ENCODE measurements at regions not wholly inside any gene's neighbourhood (a gene's known extent, or its start where the extent isn't known, plus 50 kb on each side); places are given as distances from the start of the nearest gene placed in this dataset.

GRCh38 chr18:24990671-24991134 lies 361.3 kb downstream of the ZNF521 start:
- Histone ChIP-seq H3K27ac (ENCODE audit: low read depth in 2 of 2, low read length in 2 of 2) (no peak overlapping the region), H3K4me1 (ENCODE audit: control insufficient read depth in 2 of 2, insufficient read depth in 2 of 2, low read length in 2 of 2) (peaks cover 0 to 7% of the 10 kb centered on the region in 2 donors), H3K36me3 (ENCODE audit: control insufficient read depth in 2 of 2, insufficient read depth in 2 of 2, low read length in 2 of 2) (no peaks in the 10 kb centered on the region), H3K4me3 (ENCODE audit: low read length in 2 of 2) (no peak overlapping the region), H3K9me3 (ENCODE audit: control insufficient read depth in 2 of 2, low read length in 2 of 2) (no peaks in the 10 kb centered on the region), H3K27me3 (ENCODE audit: control insufficient read depth in 2 of 2, insufficient read depth in 2 of 2, low read length in 2 of 2) (no peaks in the 10 kb centered on the region), H3K9ac (ENCODE audit: low read depth in 1 of 2, low read length in 2 of 2) (no peak overlapping the region)

DNA sequence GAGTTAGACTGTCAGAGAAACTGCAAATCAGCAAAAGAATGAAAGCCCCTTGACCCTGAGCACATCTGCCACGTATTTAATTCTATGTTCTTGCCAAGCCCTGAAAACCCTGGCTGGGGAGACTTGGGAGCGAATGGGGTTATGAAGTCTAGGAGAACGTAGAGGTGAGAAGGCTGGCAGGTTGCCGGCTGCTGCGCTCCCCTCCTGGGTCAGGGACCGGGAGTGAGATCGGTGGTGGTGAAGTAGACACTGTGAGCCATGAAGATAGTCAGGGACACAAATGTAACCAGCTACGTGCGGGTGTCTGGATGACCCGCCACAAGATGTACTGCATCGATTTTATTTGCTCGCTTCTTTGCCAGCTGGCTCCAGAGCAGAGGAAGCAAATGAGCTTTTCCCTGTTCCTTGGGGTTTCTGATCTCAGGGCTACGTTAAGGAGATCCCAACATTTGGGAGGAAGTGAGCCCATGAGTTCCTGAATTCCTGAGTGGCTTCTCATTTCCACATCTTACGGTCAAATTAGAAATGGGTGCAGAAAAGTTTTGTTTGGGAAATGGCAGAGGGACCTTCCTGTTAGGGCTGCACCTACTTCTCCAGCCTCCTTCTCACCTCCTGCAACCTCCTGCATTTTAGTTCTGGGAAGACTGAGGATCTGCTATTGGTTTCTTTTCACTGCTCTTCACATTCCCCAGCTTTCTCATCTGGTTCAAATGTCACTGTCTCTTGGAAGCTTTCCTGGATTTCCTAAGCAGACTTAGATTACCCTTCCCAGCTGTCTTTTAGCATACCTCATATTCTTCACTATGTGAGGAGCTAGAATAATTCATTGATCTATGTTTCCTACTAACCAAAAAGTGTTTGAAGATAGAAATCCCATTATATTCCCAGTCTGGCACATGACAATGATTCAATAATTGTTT lies 360.6 kb downstream of the ZNF521 start:
- Histone ChIP-seq H3K9me3 (ENCODE audit: control insufficient read depth in 2 of 2, low read length in 2 of 2) (no peaks in the 10 kb centered on the region), H3K27ac (ENCODE audit: low read depth in 2 of 2, low read length in 2 of 2) (no peak overlapping the region), H3K27me3 (ENCODE audit: control insufficient read depth in 2 of 2, insufficient read depth in 2 of 2, low read length in 2 of 2) (no peaks in the 10 kb centered on the region), H3K36me3 (ENCODE audit: control insufficient read depth in 2 of 2, insufficient read depth in 2 of 2, low read length in 2 of 2) (no peaks in the 10 kb centered on the region), H3K4me3 (ENCODE audit: low read length in 2 of 2) (no peak overlapping the region), H3K9ac (ENCODE audit: low read depth in 1 of 2, low read length in 2 of 2) (no peak overlapping the region), H3K4me1 (ENCODE audit: control insufficient read depth in 2 of 2, insufficient read depth in 2 of 2, low read length in 2 of 2) (peaks cover 0 to 7% of the 10 kb centered on the region in 2 donors)

DNA sequence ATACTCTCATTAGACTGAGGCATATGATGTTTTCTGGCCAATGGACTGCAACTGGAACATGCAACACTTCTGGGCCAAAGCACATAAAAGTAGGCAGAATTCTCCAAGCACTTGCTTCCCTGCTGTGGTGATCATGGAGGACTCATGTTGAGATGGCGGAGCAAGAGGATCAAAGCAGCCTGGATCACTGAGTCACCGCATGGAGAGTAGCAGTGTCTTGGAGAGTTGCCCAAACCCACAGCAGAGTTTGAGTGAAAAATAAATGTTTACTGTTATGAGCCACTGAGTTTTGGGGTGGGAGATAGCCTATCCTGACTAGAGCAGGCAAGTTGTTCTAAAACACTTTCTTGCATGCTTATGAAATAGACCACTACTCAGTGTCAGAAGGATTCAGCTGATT lies 359.5 kb downstream of the ZNF521 start:
- Histone ChIP-seq H3K4me3 (ENCODE audit: low read length in 2 of 2) (no peak overlapping the region), H3K9ac (ENCODE audit: low read depth in 1 of 2, low read length in 2 of 2) (no peak overlapping the region), H3K9me3 (ENCODE audit: control insufficient read depth in 2 of 2, low read length in 2 of 2) (no peaks in the 10 kb centered on the region), H3K27me3 (ENCODE audit: control insufficient read depth in 2 of 2, insufficient read depth in 2 of 2, low read length in 2 of 2) (no peaks in the 10 kb centered on the region), H3K4me1 (ENCODE audit: control insufficient read depth in 2 of 2, insufficient read depth in 2 of 2, low read length in 2 of 2) (peaks cover 0 to 3% of the 10 kb centered on the region in 2 donors), H3K27ac (ENCODE audit: low read depth in 2 of 2, low read length in 2 of 2) (no peak overlapping the region), H3K36me3 (ENCODE audit: control insufficient read depth in 2 of 2, insufficient read depth in 2 of 2, low read length in 2 of 2) (no peaks in the 10 kb centered on the region)

DNA sequence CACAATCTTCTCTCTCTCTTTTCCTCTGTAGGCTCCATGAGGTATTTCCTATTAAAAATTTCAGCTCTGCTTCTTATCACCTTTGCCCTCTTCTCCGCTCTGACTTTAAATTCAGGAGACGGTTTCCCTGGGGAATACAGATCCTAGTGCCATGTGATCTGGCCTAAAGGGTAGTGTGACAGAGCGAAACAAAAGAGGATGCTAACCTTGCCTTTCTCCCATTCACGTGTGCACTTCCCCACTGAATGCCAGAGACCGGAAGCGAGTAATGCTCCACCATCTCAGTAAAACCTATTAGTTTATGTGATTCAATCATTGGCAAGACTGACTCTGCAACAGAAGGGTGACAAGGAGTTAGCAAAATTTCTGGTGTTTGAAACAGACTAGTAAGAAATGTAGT lies 358.3 kb downstream of the ZNF521 start:
- Histone ChIP-seq H3K27ac (ENCODE audit: low read depth in 2 of 2, low read length in 2 of 2) (no peak overlapping the region), H3K36me3 (ENCODE audit: control insufficient read depth in 2 of 2, insufficient read depth in 2 of 2, low read length in 2 of 2) (no peaks in the 10 kb centered on the region), H3K9ac (ENCODE audit: low read depth in 1 of 2, low read length in 2 of 2) (no peak overlapping the region), H3K9me3 (ENCODE audit: control insufficient read depth in 2 of 2, low read length in 2 of 2) (no peaks in the 10 kb centered on the region), H3K4me3 (ENCODE audit: low read length in 2 of 2) (no peak overlapping the region), H3K27me3 (ENCODE audit: control insufficient read depth in 2 of 2, insufficient read depth in 2 of 2, low read length in 2 of 2) (no peaks in the 10 kb centered on the region), H3K4me1 (ENCODE audit: control insufficient read depth in 2 of 2, insufficient read depth in 2 of 2, low read length in 2 of 2) (no peaks in the 10 kb centered on the region)

DNA sequence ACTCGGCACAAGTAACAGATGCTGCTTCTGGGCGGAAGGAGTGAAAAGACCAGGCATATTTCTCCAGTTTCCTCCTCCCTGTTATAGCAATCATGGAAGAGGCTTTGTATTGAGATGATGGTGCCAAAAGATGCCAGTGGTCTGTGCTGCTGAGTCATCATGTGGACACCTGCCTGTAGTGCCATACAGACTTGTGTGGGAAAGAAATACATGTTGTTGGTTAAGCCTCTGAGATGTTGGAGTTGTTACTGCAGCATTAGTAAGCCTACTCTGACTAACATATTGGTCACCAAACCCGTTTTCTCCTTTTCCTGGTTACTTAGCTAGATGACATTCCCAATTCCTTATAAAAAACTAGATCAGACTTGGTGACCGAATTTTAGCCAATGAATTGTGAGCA lies 356.9 kb downstream of the ZNF521 start:
- Histone ChIP-seq H3K36me3 (ENCODE audit: control insufficient read depth in 2 of 2, insufficient read depth in 2 of 2, low read length in 2 of 2) (no peaks in the 10 kb centered on the region), H3K9ac (ENCODE audit: low read depth in 1 of 2, low read length in 2 of 2) (no peak overlapping the region), H3K27me3 (ENCODE audit: control insufficient read depth in 2 of 2, insufficient read depth in 2 of 2, low read length in 2 of 2) (no peaks in the 10 kb centered on the region), H3K4me3 (ENCODE audit: low read length in 2 of 2) (no peak overlapping the region), H3K4me1 (ENCODE audit: control insufficient read depth in 2 of 2, insufficient read depth in 2 of 2, low read length in 2 of 2) (no peaks in the 10 kb centered on the region), H3K27ac (ENCODE audit: low read depth in 2 of 2, low read length in 2 of 2) (no peak overlapping the region), H3K9me3 (ENCODE audit: control insufficient read depth in 2 of 2, low read length in 2 of 2) (peaks cover 0 to 3% of the 10 kb centered on the region in 2 donors)

DNA sequence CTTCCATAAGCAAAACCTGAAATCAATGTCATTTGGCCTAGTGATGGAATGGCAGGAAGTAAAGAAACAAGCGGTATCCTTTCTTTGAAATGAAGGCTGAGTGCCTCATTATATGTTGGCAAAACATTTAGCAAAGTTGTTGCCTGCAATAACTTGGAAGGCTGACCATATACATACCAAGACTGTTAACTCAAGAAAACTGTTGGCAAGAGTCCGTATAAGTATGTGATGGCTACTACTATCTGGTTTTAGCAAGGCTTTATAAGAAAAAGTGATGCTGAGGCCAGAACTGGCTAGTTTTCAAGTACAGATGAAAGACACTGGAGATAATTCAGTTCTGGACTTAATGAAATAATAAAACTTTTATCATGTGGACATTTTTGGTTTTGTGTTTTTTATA lies 356.2 kb downstream of the ZNF521 start:
- Histone ChIP-seq H3K36me3 (ENCODE audit: control insufficient read depth in 2 of 2, insufficient read depth in 2 of 2, low read length in 2 of 2) (no peaks in the 10 kb centered on the region), H3K27ac (ENCODE audit: low read depth in 2 of 2, low read length in 2 of 2) (no peak overlapping the region), H3K9me3 (ENCODE audit: control insufficient read depth in 2 of 2, low read length in 2 of 2) (peaks cover 0 to 3% of the 10 kb centered on the region in 2 donors), H3K4me1 (ENCODE audit: control insufficient read depth in 2 of 2, insufficient read depth in 2 of 2, low read length in 2 of 2) (no peaks in the 10 kb centered on the region), H3K4me3 (ENCODE audit: low read length in 2 of 2) (no peak overlapping the region), H3K27me3 (ENCODE audit: control insufficient read depth in 2 of 2, insufficient read depth in 2 of 2, low read length in 2 of 2) (no peaks in the 10 kb centered on the region), H3K9ac (ENCODE audit: low read depth in 1 of 2, low read length in 2 of 2) (no peak overlapping the region)

GRCh38 chr18:24999650-25000267 lies 352.2 kb downstream of the ZNF521 start:
- H3K27me3 ChIP-seq (ENCODE audit: control insufficient read depth in 2 of 2, insufficient read depth in 2 of 2, low read length in 2 of 2) = no peaks in the 10 kb centered on the region
- H3K36me3 ChIP-seq (ENCODE audit: control insufficient read depth in 2 of 2, insufficient read depth in 2 of 2, low read length in 2 of 2) = no peaks in the 10 kb centered on the region
- no peak overlapping the region for H3K27ac ChIP-seq (ENCODE audit: low read depth in 2 of 2, low read length in 2 of 2)
- peaks cover 0 to 3% of the 10 kb centered on the region in 2 donors for H3K9me3 ChIP-seq (ENCODE audit: control insufficient read depth in 2 of 2, low read length in 2 of 2)
- no peak overlapping the region for H3K4me3 ChIP-seq (ENCODE audit: low read length in 2 of 2)
- no peaks in the 10 kb centered on the region for H3K4me1 ChIP-seq (ENCODE audit: control insufficient read depth in 2 of 2, insufficient read depth in 2 of 2, low read length in 2 of 2)
- H3K9ac ChIP-seq (ENCODE audit: low read depth in 1 of 2, low read length in 2 of 2) = no peak overlapping the region

GRCh38 chr18:25001803-25002202 lies 350.2 kb downstream of the ZNF521 start:
- Histone ChIP-seq H3K27ac (ENCODE audit: low read depth in 2 of 2, low read length in 2 of 2) (no peak overlapping the region), H3K4me3 (ENCODE audit: low read length in 2 of 2) (no peak overlapping the region), H3K9me3 (ENCODE audit: control insufficient read depth in 2 of 2, low read length in 2 of 2) (peaks cover 0 to 3% of the 10 kb centered on the region in 2 donors), H3K27me3 (ENCODE audit: control insufficient read depth in 2 of 2, insufficient read depth in 2 of 2, low read length in 2 of 2) (no peaks in the 10 kb centered on the region), H3K4me1 (ENCODE audit: control insufficient read depth in 2 of 2, insufficient read depth in 2 of 2, low read length in 2 of 2) (no peaks in the 10 kb centered on the region), H3K36me3 (ENCODE audit: control insufficient read depth in 2 of 2, insufficient read depth in 2 of 2, low read length in 2 of 2) (no peaks in the 10 kb centered on the region), H3K9ac (ENCODE audit: low read depth in 1 of 2, low read length in 2 of 2) (no peak overlapping the region)

DNA sequence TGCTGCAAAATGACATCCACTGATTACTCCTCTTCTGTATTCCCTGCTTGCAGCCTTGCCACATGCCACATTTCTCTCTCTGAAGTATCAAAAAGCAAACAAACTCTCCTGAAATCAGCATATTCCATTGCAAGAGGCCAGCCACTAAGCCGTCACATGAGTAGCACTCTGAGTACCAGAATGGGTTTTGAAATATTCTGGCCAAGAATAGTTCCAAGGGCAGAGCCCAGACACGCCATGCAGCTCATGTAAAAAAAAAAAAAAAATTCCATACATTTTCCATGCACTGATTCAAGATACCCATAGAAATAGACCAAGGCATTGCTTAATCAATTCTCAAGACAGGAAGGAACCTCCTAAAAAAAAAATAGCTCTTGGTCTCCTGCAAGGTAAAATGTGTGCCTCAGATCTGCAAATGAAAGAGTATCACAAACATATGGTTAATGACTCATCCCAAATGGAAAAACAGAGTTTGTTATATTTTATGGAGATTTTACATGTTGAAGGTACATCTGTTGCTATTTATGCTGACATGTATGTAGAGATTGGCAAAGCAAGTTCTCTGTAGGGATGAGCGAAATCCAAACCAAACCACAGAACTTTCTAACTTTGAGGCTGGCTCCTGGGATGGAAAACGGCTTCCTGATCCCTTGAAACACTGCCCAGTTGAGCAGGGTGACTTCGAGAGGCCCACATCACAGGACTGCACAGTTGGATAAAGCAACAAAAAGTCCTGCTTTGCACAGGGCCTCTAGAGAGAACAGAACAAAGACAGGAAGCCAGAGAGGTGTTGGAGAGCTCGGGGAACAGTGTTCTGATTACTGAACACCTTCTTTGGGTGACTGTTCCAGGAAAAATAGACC lies 346.2 kb downstream of the ZNF521 start:
- no peak overlapping the region for H3K4me3 ChIP-seq (ENCODE audit: low read length in 2 of 2)
- no peaks in the 10 kb centered on the region for H3K4me1 ChIP-seq (ENCODE audit: control insufficient read depth in 2 of 2, insufficient read depth in 2 of 2, low read length in 2 of 2)
- H3K27ac ChIP-seq (ENCODE audit: low read depth in 2 of 2, low read length in 2 of 2) = no peak overlapping the region
- H3K9ac ChIP-seq (ENCODE audit: low read depth in 1 of 2, low read length in 2 of 2) = no peak overlapping the region
- no peaks in the 10 kb centered on the region for H3K9me3 ChIP-seq (ENCODE audit: control insufficient read depth in 2 of 2, low read length in 2 of 2)
- H3K36me3 ChIP-seq (ENCODE audit: control insufficient read depth in 2 of 2, insufficient read depth in 2 of 2, low read length in 2 of 2) = no peaks in the 10 kb centered on the region
- H3K27me3 ChIP-seq (ENCODE audit: control insufficient read depth in 2 of 2, insufficient read depth in 2 of 2, low read length in 2 of 2) = no peaks in the 10 kb centered on the region
